D721Med (cell line): ENCODE measurements at regions not wholly inside any gene's neighbourhood (a gene's known extent, or its start where the extent isn't known, plus 50 kb on each side); places are given as distances from the start of the nearest gene placed in this dataset.

Experiments used
- DNase-seq: peaks from one replicate; pipeline ENCODE4 v3.0.0; 2011; ENCODE audit warnings: low spot score; ENCODE audit not compliant: insufficient read length
- FAIRE-seq: peaks from 2 replicates; lab custom pipeline; 2011; peaks lifted over from hg19 to GRCh38; lab: Jason Lieb, UNC
- TF ChIP-seq, protein P1 (sequence below): IDR thresholded peaks from 2 replicates; pipeline ENCODE4 v1.5.1; 2012; ENCODE audit warnings: mild to moderate bottlenecking, control low read depth; ENCODE audit not compliant: insufficient read depth; ENCODE audit errors: missing control alignments

DNA sequence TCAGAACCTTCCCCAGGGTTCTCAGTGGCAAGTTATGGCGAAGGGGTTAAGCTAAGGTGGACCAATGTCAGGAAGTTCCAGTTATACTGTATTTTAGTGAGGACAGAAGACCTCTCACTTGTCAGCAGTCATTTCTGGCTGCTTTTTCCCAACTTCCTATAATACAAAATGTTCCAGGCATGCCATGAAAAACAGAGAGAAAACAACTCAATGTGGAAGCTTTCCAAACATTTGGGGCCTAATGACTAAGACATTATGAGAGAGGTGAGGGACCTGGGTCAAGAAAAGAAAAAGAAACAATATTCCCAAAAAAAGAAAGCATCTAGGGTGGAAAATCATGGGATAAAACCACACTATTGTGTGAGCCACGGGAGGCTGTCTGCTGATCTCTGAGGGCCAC, 99.9 kb upstream of the MAP3K4 start:
- DNase-seq (no peak), FAIRE-seq (no peak)
- TF ChIP-seq, protein P1, sequence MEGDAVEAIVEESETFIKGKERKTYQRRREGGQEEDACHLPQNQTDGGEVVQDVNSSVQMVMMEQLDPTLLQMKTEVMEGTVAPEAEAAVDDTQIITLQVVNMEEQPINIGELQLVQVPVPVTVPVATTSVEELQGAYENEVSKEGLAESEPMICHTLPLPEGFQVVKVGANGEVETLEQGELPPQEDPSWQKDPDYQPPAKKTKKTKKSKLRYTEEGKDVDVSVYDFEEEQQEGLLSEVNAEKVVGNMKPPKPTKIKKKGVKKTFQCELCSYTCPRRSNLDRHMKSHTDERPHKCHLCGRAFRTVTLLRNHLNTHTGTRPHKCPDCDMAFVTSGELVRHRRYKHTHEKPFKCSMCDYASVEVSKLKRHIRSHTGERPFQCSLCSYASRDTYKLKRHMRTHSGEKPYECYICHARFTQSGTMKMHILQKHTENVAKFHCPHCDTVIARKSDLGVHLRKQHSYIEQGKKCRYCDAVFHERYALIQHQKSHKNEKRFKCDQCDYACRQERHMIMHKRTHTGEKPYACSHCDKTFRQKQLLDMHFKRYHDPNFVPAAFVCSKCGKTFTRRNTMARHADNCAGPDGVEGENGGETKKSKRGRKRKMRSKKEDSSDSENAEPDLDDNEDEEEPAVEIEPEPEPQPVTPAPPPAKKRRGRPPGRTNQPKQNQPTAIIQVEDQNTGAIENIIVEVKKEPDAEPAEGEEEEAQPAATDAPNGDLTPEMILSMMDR = no peak

DNA sequence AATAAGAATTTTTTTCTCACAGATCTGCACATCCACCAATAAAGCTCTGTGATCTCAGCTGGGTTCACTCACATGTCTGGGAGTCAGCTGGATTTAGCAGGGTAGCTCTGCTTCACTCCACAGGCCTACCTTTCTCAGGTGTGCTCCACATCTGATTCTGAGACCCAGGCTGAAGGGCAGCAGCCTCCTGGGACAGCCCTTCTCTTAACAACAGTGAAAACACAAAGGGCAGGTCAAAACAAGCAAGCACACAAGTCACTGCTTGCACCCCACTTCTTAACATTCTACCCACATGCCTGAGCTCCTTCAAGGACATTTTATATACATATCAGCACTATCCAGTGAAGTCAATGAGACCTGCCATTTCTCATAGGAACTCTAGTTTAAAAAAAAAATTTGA, 96.0 kb upstream of the MAP3K4 start:
- DNase-seq = no peak
- FAIRE-seq = no peak
- TF ChIP-seq, protein P1 = no peak

- no peak for DNase-seq
- TF ChIP-seq, protein P1 = no peak
- FAIRE-seq = no peak
Measured at GRCh38 chr6:160899671-160900430, 91.7 kb upstream of the MAP3K4 start.

DNA sequence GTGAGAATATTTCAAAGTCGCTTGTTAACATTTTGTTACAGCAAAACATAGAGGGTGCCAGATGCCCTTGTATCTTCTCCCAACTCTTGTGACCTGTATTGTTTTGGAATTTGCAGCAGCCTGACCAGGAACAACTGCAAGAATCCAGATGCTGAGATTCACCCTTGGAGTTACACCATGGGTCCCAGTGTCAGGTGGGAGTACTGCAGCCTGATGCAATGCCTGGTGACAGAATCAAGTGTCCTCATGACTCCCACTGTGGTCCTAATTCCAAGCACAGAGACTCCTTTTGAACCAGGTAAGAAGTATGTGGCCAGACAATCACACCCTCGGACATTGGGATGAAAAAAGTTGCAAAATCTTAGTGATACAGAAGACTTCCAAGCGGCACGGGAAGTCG, 79.6 kb upstream of the MAP3K4 start:
- no peak for DNase-seq
- no peak for FAIRE-seq
- TF ChIP-seq, protein P1 = no peak

DNA sequence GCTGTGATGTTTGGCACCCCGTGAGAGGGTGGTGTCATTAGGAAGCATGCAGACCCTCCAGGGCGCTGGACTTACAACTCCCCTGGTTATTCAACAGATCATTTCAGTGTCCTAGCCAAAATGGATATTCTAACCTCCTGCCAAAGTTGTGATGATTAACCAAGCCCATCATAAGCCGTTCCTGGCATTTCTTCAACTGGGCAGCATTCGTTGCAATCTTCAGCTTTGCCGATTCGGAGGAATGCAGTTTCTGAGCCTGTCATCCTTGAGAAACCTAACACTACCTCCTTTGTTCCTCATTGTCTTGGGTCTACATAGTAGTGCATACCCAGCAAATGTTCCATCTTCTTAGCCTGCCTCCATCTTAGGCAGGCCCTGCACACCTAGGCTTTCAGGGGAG, 79.2 kb upstream of the MAP3K4 start:
- no peak for DNase-seq
- no peak for FAIRE-seq
- TF ChIP-seq, protein P1 = no peak

GRCh38 chr6:160917572-160917971, 74.0 kb upstream of the MAP3K4 start:
- FAIRE-seq (no peak), DNase-seq (no peak)
- TF ChIP-seq, protein P1 = no peak

DNA sequence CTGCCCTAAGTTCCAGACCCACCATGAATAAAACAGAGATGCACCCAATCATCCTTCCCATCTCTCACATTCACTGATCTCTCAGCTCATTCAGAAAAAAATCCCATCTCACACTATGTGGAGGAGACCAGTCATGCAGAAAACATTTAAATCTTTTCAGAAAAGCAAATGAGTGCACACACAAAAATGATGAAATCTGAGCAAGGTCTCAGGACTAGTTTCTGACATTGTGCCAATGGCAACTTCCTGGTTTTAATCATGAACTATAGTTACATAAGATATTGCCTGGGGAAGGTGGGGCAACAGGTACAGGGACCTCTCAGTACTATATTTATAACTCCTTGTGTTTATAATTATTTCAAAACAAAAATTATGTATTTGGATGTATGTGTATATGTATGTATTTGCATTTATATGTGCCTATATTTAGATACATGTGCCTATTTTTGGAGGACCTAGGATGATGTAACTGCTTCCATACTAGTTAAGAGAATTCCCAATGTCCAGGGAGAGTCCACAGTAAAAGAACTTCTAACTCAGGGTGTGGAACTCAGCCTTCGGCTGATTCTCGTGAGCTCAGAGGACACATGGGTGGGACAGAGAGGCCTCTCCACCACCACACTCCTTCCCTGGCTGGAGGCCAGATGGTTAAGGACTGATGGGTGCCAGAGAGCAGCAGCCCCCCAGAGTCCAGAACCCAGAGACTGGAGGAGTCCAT, 71.7 kb upstream of the MAP3K4 start:
- no peak for FAIRE-seq
- TF ChIP-seq, protein P1 = no peak
- DNase-seq = no peak
